HG03521 (cell line): ENCODE measurements at regions not wholly inside any gene's neighbourhood (a gene's known extent, or its start where the extent isn't known, plus 50 kb on each side); places are given as distances from the start of the nearest gene placed in this dataset.
"Not testable (repeated sequence)": the region's sequence is repeated elsewhere in the genome, so short reads cannot be mapped to it uniquely, and the experiment has no call there.

ENCODE experiments used
- ATAC-seq: cut with Tn5 transposase; IDR thresholded peaks from one replicate; pipeline ENCODE4 v1.9.1; 2021; ENCODE audit warnings: mild to moderate bottlenecking, moderate library complexity; ENCODE audit not compliant: unreplicated experiment

GRCh38 chr4:78691334-78691754 lies 84.8 kb upstream of the BMP2K start:
- no peak for ATAC-seq

- ATAC-seq: no peak
Observed at GRCh38 chr4:78691971-78692821, 84.0 kb upstream of the BMP2K start.

GRCh38 chr4:78692822-78693170 lies 83.4 kb upstream of the BMP2K start:
- ATAC-seq: no peak

- ATAC-seq: no peak
Observed at GRCh38 chr4:78693777-78694456, 82.2 kb upstream of the BMP2K start.

GRCh38 chr4:78694457-78694787 lies 81.7 kb upstream of the BMP2K start:
- no peak for ATAC-seq

- no peak for ATAC-seq
Observed at GRCh38 chr4:78695910-78696309, 80.2 kb upstream of the BMP2K start.

- ATAC-seq: no peak
Observed at GRCh38 chr4:78703079-78703478, 73.1 kb upstream of the BMP2K start.

- ATAC-seq: no peak
Observed at GRCh38 chr4:78704317-78704716, 71.8 kb upstream of the BMP2K start.

GRCh38 chr4:78704981-78705683 lies 71.0 kb upstream of the BMP2K start:
- no peak for ATAC-seq

GRCh38 chr4:78706302-78706701 lies 69.8 kb upstream of the BMP2K start:
- ATAC-seq: no peak

- no peak for ATAC-seq
Observed at GRCh38 chr4:78707268-78707667, 68.9 kb upstream of the BMP2K start.

GRCh38 chr4:78707793-78708192 lies 68.4 kb upstream of the BMP2K start:
- ATAC-seq: no peak

GRCh38 chr4:78710536-78710935 lies 65.6 kb upstream of the BMP2K start:
- no peak for ATAC-seq

- ATAC-seq: no peak
Observed at GRCh38 chr4:78711676-78712075, 64.5 kb upstream of the BMP2K start.

- ATAC-seq: not testable (repeated sequence)
Observed at GRCh38 chr4:78714598-78714997, 61.6 kb upstream of the BMP2K start.

- ATAC-seq: not testable (repeated sequence)
Observed at GRCh38 chr4:78715372-78715771, 60.8 kb upstream of the BMP2K start.

GRCh38 chr4:78717712-78718111 lies 58.4 kb upstream of the BMP2K start:
- not testable (repeated sequence) for ATAC-seq

- no peak for ATAC-seq
Observed at GRCh38 chr4:78720204-78720603, 55.9 kb upstream of the BMP2K start.

GRCh38 chr4:78720994-78721677 lies 55.0 kb upstream of the BMP2K start:
- ATAC-seq: peak; percentile 81

GRCh38 chr4:78721747-78722146 lies 54.4 kb upstream of the BMP2K start:
- no peak for ATAC-seq

GRCh38 chr4:78722320-78722719 lies 53.8 kb upstream of the BMP2K start:
- ATAC-seq: no peak
